GM12891 (cell line): ENCODE measurements at regions not wholly inside any gene's neighbourhood (a gene's known extent, or its start where the extent isn't known, plus 50 kb on each side); places are given as distances from the start of the nearest gene placed in this dataset.

Source experiments
- PAX5 ChIP-seq: IDR thresholded peaks from 2 replicates; pipeline ENCODE4 v1.6.1; 2011; ENCODE audit warnings: low read length, moderate library complexity, mild to moderate bottlenecking; ENCODE audit not compliant: insufficient read depth, severe bottlenecking
- POLR2A ChIP-seq: IDR thresholded peaks from 2 replicates; pipeline ENCODE4 v1.6.1; 2011; ENCODE audit warnings: low read depth, low read length, control low read depth
- POLR2AphosphoS5 ChIP-seq: IDR thresholded peaks from 2 replicates; pipeline ENCODE4 v1.6.1; 2011; ENCODE audit warnings: low read depth, low read length, control low read depth
- POU2F2 ChIP-seq: IDR thresholded peaks from 2 replicates; pipeline ENCODE4 v1.6.1; 2011; ENCODE audit warnings: low read depth, mild to moderate bottlenecking, control low read depth, low read length, moderate library complexity
- SPI1 ChIP-seq: IDR thresholded peaks from 2 replicates; pipeline ENCODE4 v1.6.1; 2011; ENCODE audit warnings: low read depth, low read length, control low read depth
- TAF1 ChIP-seq: IDR thresholded peaks from 2 replicates; pipeline ENCODE4 v1.6.1; 2011; ENCODE audit warnings: low read depth, low read length, control low read depth

GRCh38 chr22:22080270-22080669 is 97.7 kb upstream of the TOP3B start:
- TF ChIP-seq PAX5 (no peak), POLR2A (no peak), TAF1 (no peak), POLR2AphosphoS5 (no peak), SPI1 (no peak), POU2F2 (no peak)
